BE2C (cell line): ENCODE measurements at regions not wholly inside any gene's neighbourhood (a gene's known extent, or its start where the extent isn't known, plus 50 kb on each side); places are given as distances from the start of the nearest gene placed in this dataset.

ENCODE experiments used
- DNase-seq: peaks from one replicate; pipeline ENCODE4 v3.0.0-alpha.2; 2020
- H3K27me3 ChIP-seq: fragments of 250-450 bp; sonication (Bioruptor Pico); 2 replicates; pipeline ENCODE4 v1.5.1; 2020; ENCODE audit warnings: mild to moderate bottlenecking
- H3K36me3 ChIP-seq: fragments of 250-450 bp; sonication (Bioruptor Pico); 2 replicates; pipeline ENCODE4 v1.5.1; 2020; ENCODE audit warnings: mild to moderate bottlenecking
- H3K4me1 ChIP-seq: fragments of 250-450 bp; sonication (Bioruptor Pico); 2 replicates; pipeline ENCODE4 v1.5.1; 2020
- H3K4me3 ChIP-seq: 2 replicates; pipeline ENCODE4 v1.5.1; 2011; ENCODE audit warnings: low read depth, low read length
- H3K9me3 ChIP-seq: fragments of 250-450 bp; sonication (Bioruptor Pico); 2 replicates; pipeline ENCODE4 v1.5.1; 2020
- TF ChIP-seq, protein P1 (sequence below): IDR thresholded peaks from 2 replicates; pipeline ENCODE4 v1.5.1; 2012; ENCODE audit warnings: mild to moderate bottlenecking, low read depth, low read length

DNA sequence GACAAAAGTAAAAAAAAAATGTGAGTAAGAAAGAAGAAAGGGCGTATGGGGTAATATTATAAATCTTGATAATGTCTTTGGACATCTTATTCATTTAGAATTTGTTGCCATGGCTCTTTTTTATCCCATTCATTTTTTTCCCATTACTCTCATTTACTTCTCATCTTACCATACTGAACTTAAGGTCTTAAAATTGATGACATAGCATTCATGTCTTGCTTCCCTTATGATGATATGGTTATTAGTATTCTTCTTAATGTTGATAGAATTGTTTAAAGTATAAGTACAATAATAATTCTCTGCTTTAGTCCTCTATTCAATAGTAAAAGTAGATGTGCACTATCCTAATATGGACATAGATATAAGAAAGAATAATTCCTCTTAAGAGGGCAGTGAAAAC is 204.1 kb upstream of the KLF12 start:
- no peaks in the 10 kb centered on the region for H3K9me3 ChIP-seq
- H3K4me1 ChIP-seq, result no peaks in the 10 kb centered on the region
- H3K27me3 ChIP-seq, result no peaks in the 10 kb centered on the region
- TF ChIP-seq, protein P1, sequence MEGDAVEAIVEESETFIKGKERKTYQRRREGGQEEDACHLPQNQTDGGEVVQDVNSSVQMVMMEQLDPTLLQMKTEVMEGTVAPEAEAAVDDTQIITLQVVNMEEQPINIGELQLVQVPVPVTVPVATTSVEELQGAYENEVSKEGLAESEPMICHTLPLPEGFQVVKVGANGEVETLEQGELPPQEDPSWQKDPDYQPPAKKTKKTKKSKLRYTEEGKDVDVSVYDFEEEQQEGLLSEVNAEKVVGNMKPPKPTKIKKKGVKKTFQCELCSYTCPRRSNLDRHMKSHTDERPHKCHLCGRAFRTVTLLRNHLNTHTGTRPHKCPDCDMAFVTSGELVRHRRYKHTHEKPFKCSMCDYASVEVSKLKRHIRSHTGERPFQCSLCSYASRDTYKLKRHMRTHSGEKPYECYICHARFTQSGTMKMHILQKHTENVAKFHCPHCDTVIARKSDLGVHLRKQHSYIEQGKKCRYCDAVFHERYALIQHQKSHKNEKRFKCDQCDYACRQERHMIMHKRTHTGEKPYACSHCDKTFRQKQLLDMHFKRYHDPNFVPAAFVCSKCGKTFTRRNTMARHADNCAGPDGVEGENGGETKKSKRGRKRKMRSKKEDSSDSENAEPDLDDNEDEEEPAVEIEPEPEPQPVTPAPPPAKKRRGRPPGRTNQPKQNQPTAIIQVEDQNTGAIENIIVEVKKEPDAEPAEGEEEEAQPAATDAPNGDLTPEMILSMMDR, result no peak
- H3K4me3 ChIP-seq, result no peak overlapping the region
- no peaks in the 10 kb centered on the region for H3K36me3 ChIP-seq
- DNase-seq, result no peak

DNA sequence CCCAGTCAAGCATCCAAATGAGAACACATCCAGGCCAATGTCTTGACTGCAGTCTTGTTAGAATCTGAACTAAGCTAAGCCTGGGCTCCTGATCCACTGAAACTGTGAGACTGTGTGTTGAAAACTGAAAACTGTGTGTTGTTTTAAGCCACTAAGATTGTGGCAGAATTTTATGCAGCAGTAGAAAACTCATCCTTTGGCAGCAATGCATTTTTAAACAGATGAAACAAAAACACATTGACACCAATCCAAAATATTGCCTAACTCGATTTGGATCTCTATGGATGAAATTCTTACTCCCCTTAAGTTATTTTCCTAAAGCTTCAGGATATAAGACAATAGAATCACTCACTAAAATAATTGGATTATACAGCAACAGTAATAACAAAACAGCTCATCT is 202.3 kb upstream of the KLF12 start:
- H3K27me3 ChIP-seq, result no peaks in the 10 kb centered on the region
- H3K9me3 ChIP-seq, result no peaks in the 10 kb centered on the region
- no peaks in the 10 kb centered on the region for H3K36me3 ChIP-seq
- DNase-seq, result no peak
- H3K4me1 ChIP-seq, result no peaks in the 10 kb centered on the region
- no peak overlapping the region for H3K4me3 ChIP-seq
- TF ChIP-seq, protein P1, result no peak

- Histone ChIP-seq H3K9me3 (no peaks in the 10 kb centered on the region), H3K4me3 (no peak overlapping the region), H3K27me3 (no peaks in the 10 kb centered on the region), H3K36me3 (no peaks in the 10 kb centered on the region), H3K4me1 (no peaks in the 10 kb centered on the region)
- no peak for DNase-seq
- TF ChIP-seq, protein P1, result no peak
Measured at GRCh38 chr13:74335370-74335769, 201.2 kb upstream of the KLF12 start.

DNA sequence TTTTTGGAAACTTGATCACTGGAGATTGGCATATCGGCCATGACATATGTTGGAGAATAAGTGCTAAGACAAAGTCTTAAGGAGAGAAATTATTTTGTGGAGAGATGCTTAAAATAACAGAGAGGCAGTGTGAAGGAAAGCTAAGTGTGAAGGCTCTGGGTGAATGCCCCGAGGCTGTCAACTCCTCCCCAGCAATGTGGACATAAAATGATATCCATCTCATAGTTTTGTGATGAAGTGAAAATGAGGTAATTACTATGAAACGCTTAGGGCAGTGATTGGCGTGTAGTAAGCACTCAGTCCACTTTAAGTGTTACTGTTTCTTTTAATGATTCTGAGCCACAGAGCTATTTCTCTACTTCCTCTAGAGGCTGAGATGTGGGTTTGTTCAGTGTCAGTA is 195.8 kb upstream of the KLF12 start:
- peaks cover 8% of the 10 kb centered on the region for H3K4me1 ChIP-seq
- no peak for DNase-seq
- no peaks in the 10 kb centered on the region for H3K36me3 ChIP-seq
- no peaks in the 10 kb centered on the region for H3K27me3 ChIP-seq
- H3K4me3 ChIP-seq, result no peak overlapping the region
- TF ChIP-seq, protein P1, result no peak
- H3K9me3 ChIP-seq, result no peaks in the 10 kb centered on the region

DNA sequence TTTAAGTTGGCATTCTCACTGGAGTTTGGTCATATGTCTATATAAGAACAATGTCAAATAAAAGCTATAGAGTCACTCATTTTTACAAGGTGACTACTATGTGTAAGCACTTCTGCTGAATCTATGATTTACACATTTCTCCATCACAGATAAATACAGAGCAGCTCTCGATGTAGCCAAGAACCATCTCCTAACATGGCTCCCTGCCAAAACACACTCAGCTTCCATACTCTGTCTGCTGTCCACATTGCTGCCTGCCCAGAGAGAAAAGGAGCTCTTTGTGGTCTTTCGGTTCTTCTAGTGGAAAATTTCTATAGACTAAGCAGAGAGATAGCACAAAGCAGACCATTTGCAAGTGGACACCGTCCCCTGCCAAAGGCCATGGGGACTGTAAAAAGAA is 190.9 kb upstream of the KLF12 start:
- peak; percentile 69 for DNase-seq

GRCh38 chr13:74324338-74324737 is 190.1 kb upstream of the KLF12 start:
- Histone ChIP-seq H3K27me3 (no peaks in the 10 kb centered on the region), H3K36me3 (no peaks in the 10 kb centered on the region), H3K4me3 (no peak overlapping the region), H3K4me1 (peaks cover 15% of the 10 kb centered on the region), H3K9me3 (no peaks in the 10 kb centered on the region)
- DNase-seq, result no peak
- TF ChIP-seq, protein P1, result no peak

More for the DNA sequence above, 190.9 kb upstream of the KLF12 start:
- no peaks in the 10 kb centered on the region for H3K36me3 ChIP-seq
- H3K9me3 ChIP-seq, result no peaks in the 10 kb centered on the region
- TF ChIP-seq, protein P1, result no peak
- peak overlapping the region; percentile 33 for H3K4me3 ChIP-seq
- peaks cover 15% of the 10 kb centered on the region for H3K4me1 ChIP-seq
- H3K27me3 ChIP-seq, result no peaks in the 10 kb centered on the region
